Astrocyte (in vitro differentiated cells and primary cell): ENCODE measurements at regions not wholly inside any gene's neighbourhood (a gene's known extent, or its start where the extent isn't known, plus 50 kb on each side); places are given as distances from the start of the nearest gene placed in this dataset.

ENCODE experiments used
- DNase-seq: peaks from one replicate; pipeline ENCODE4 v3.0.0-alpha.2; 2010; ENCODE audit warnings: low read depth
- FAIRE-seq: peaks from 2 replicates; lab custom pipeline; 2011; peaks lifted over from hg19 to GRCh38; lab: Jason Lieb, UNC
- H2AFZ ChIP-seq: 2 replicates; pipeline ENCODE4 v1.6.0; 2012; ENCODE audit warnings: low read depth, low read length, inconsistent platforms
- H3K27ac ChIP-seq: 2 replicates; pipeline ENCODE4 v1.5.1; 2011; ENCODE audit warnings: low read depth, low read length, inconsistent platforms
- H3K27me3 ChIP-seq: 2 replicates; pipeline ENCODE4 v1.6.0; 2011; ENCODE audit warnings: low read length, inconsistent platforms; ENCODE audit not compliant: insufficient read depth
- H3K36me3 ChIP-seq: 2 replicates; pipeline ENCODE4 v1.5.1; 2011; ENCODE audit warnings: low read length, inconsistent platforms; ENCODE audit not compliant: insufficient read depth
- H3K4me1 ChIP-seq: 2 replicates; pipeline ENCODE4 v1.5.1; 2011; ENCODE audit warnings: low read length, inconsistent platforms; ENCODE audit not compliant: insufficient read depth
- H3K4me2 ChIP-seq: 2 replicates; pipeline ENCODE4 v1.6.0; 2012; ENCODE audit warnings: low read length, inconsistent platforms
- H3K4me3 ChIP-seq: 2 replicates; pipeline ENCODE4 v1.5.1; 2011; ENCODE audit warnings: low read depth, mild to moderate bottlenecking, low read length, inconsistent platforms; ENCODE audit not compliant: insufficient read depth
- H3K79me2 ChIP-seq: 2 replicates; pipeline ENCODE4 v1.6.0; 2012; ENCODE audit warnings: mild to moderate bottlenecking, low read length, inconsistent platforms; ENCODE audit not compliant: insufficient read depth
- H3K9ac ChIP-seq: 2 replicates; pipeline ENCODE4 v1.6.0; 2012; ENCODE audit warnings: mild to moderate bottlenecking, low read length, inconsistent platforms
- H3K9me3 ChIP-seq: 2 replicates; pipeline ENCODE4 v1.5.1; 2012; ENCODE audit warnings: low read depth, mild to moderate bottlenecking, low read length, inconsistent platforms; ENCODE audit not compliant: insufficient read depth
- H4K20me1 ChIP-seq: 2 replicates; pipeline ENCODE4 v1.6.0; 2012; ENCODE audit warnings: low read length, inconsistent platforms; ENCODE audit not compliant: insufficient read depth
- H3K27ac Mint-ChIP-seq: one replicate; pipeline ENCODE4 v1.8.0; 2021; ENCODE audit warnings: mild to moderate bottlenecking, mixed read lengths; ENCODE audit not compliant: unreplicated experiment
- H3K27me3 Mint-ChIP-seq: one replicate; pipeline ENCODE4 v1.8.0; 2021; ENCODE audit warnings: low read depth, mixed read lengths; ENCODE audit not compliant: unreplicated experiment
- H3K36me3 Mint-ChIP-seq: one replicate; pipeline ENCODE4 v1.8.0; 2021; ENCODE audit warnings: low read depth, mixed read lengths; ENCODE audit not compliant: unreplicated experiment
- H3K4me1 Mint-ChIP-seq: one replicate; pipeline ENCODE4 v1.8.0; 2021; ENCODE audit warnings: low read depth, mixed read lengths; ENCODE audit not compliant: unreplicated experiment
- H3K4me3 Mint-ChIP-seq: one replicate; pipeline ENCODE4 v1.8.0; 2021; ENCODE audit warnings: mild to moderate bottlenecking, moderate library complexity, mixed read lengths; ENCODE audit not compliant: unreplicated experiment
- H3K9me3 Mint-ChIP-seq: one replicate; pipeline ENCODE4 v1.8.0; 2021; ENCODE audit warnings: mild to moderate bottlenecking, mixed read lengths; ENCODE audit not compliant: unreplicated experiment
- EZH2 ChIP-seq: IDR thresholded peaks from 2 replicates; pipeline ENCODE4 v1.6.1; 2012; ENCODE audit warnings: mild to moderate bottlenecking, low read length, inconsistent platforms; ENCODE audit not compliant: insufficient read depth
- TF ChIP-seq, protein P1 (sequence below): IDR thresholded peaks from 2 replicates; pipeline ENCODE4 v1.5.1; 2011; ENCODE audit warnings: low read depth, mild to moderate bottlenecking, inconsistent platforms, low read length, moderate library complexity; ENCODE audit not compliant: insufficient read depth

- FAIRE-seq (no peak), DNase-seq (no peak)
- Histone ChIP-seq H3K9ac (no peak overlapping the region), H3K4me2 (no peak overlapping the region), H4K20me1 (no peaks in the 10 kb centered on the region), H3K9me3 (no peaks in the 10 kb centered on the region), H3K4me1 (no peaks in the 10 kb centered on the region), H3K27ac (no peak overlapping the region), H2AFZ (no peak overlapping the region), H3K36me3 (no peaks in the 10 kb centered on the region), H3K27me3 (no peaks in the 10 kb centered on the region), H3K79me2 (no peaks in the 10 kb centered on the region), H3K4me3 (no peak overlapping the region)
- Mint-ChIP-seq H3K4me1 (peaks cover 5% of the 10 kb centered on the region), H3K27me3 (no peaks in the 10 kb centered on the region), H3K4me3 (no peak overlapping the region), H3K36me3 (no peaks in the 10 kb centered on the region), H3K27ac (no peak overlapping the region), H3K9me3 (no peaks in the 10 kb centered on the region)
- TF ChIP-seq, protein P1, sequence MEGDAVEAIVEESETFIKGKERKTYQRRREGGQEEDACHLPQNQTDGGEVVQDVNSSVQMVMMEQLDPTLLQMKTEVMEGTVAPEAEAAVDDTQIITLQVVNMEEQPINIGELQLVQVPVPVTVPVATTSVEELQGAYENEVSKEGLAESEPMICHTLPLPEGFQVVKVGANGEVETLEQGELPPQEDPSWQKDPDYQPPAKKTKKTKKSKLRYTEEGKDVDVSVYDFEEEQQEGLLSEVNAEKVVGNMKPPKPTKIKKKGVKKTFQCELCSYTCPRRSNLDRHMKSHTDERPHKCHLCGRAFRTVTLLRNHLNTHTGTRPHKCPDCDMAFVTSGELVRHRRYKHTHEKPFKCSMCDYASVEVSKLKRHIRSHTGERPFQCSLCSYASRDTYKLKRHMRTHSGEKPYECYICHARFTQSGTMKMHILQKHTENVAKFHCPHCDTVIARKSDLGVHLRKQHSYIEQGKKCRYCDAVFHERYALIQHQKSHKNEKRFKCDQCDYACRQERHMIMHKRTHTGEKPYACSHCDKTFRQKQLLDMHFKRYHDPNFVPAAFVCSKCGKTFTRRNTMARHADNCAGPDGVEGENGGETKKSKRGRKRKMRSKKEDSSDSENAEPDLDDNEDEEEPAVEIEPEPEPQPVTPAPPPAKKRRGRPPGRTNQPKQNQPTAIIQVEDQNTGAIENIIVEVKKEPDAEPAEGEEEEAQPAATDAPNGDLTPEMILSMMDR = no peak
- no peak for TF ChIP-seq EZH2
Measured at GRCh38 chr6:87806635-87807034, 104.6 kb upstream of the AKIRIN2 start.

- FAIRE-seq = no peak
- no peak overlapping the region for H3K4me3 Mint-ChIP-seq
- no peak overlapping the region for H3K4me2 ChIP-seq
- no peak overlapping the region for H3K4me3 ChIP-seq
- no peak overlapping the region for H3K27ac Mint-ChIP-seq
- no peaks in the 10 kb centered on the region for H3K79me2 ChIP-seq
- peaks cover 5% of the 10 kb centered on the region for H3K4me1 Mint-ChIP-seq
- H3K4me1 ChIP-seq = no peaks in the 10 kb centered on the region
- H3K36me3 Mint-ChIP-seq = no peaks in the 10 kb centered on the region
- H3K27ac ChIP-seq = no peak overlapping the region
- no peaks in the 10 kb centered on the region for H3K27me3 Mint-ChIP-seq
- no peaks in the 10 kb centered on the region for H4K20me1 ChIP-seq
- DNase-seq = no peak
- no peaks in the 10 kb centered on the region for H3K9me3 Mint-ChIP-seq
- H3K9me3 ChIP-seq = no peaks in the 10 kb centered on the region
- TF ChIP-seq, protein P1 = no peak
- TF ChIP-seq EZH2 = no peak
- H3K9ac ChIP-seq = no peak overlapping the region
- H3K27me3 ChIP-seq = no peaks in the 10 kb centered on the region
- no peak overlapping the region for H2AFZ ChIP-seq
- H3K36me3 ChIP-seq = no peaks in the 10 kb centered on the region
Measured at GRCh38 chr6:87806099-87806498, 104.1 kb upstream of the AKIRIN2 start.

DNA sequence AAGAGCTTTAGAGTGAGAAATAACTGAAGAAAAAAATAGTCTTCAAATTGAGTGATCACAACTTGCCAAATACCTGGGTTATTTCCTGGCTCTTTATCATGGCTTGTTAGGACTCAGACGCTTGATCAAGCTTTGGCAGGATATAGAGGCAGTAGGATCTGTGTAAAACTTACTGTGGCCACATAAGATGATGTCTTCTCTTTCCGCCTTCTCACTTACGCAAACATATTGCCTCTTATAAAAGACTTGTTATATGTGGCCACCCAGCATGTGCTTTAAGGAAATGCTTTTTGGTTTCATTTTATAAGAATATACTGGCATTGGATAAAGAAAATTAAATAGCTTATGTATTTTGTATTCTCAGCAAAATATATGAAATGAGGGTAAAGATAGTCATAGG lies 101.8 kb upstream of the AKIRIN2 start:
- Mint-ChIP-seq H3K4me1 (peaks cover 5% of the 10 kb centered on the region), H3K4me3 (no peak overlapping the region), H3K9me3 (no peaks in the 10 kb centered on the region), H3K27ac (no peak overlapping the region), H3K27me3 (no peaks in the 10 kb centered on the region), H3K36me3 (no peaks in the 10 kb centered on the region)
- H3K9me3 ChIP-seq = no peaks in the 10 kb centered on the region
- FAIRE-seq (no peak), DNase-seq (no peak)
- no peaks in the 10 kb centered on the region for H3K79me2 ChIP-seq
- no peaks in the 10 kb centered on the region for H3K27me3 ChIP-seq
- TF ChIP-seq, protein P1 = no peak
- no peak for TF ChIP-seq EZH2
- H3K4me2 ChIP-seq = no peak overlapping the region
- H3K27ac ChIP-seq = no peak overlapping the region
- no peaks in the 10 kb centered on the region for H3K4me1 ChIP-seq
- no peaks in the 10 kb centered on the region for H4K20me1 ChIP-seq
- H2AFZ ChIP-seq = no peak overlapping the region
- no peak overlapping the region for H3K4me3 ChIP-seq
- H3K36me3 ChIP-seq = no peaks in the 10 kb centered on the region
- H3K9ac ChIP-seq = no peak overlapping the region
